Gastrocnemius medialis (tissue), 4 donors: ENCODE measurements at regions not wholly inside any gene's neighbourhood (a gene's known extent, or its start where the extent isn't known, plus 50 kb on each side); places are given as distances from the start of the nearest gene placed in this dataset.
"Not testable (repeated sequence)": the region's sequence is repeated elsewhere in the genome, so short reads cannot be mapped to it uniquely, and the experiment has no call there.

Source experiments
- ATAC-seq, 2 donors: fragments of 150-250 bp; one replicate each; pipeline ENCODE4 v1.9.1; 2016
- DNase-seq, 2 donors: peaks; one replicate each; pipeline ENCODE4 v3.0.0-alpha.2; 2019
- H3K27ac ChIP-seq, 4 donors: fragments of 200-600 bp; sonication (generic); 1 replicate in 1 of 4; 2 replicates in 3 of 4; pipeline ENCODE4 v1.5.1; 2016 to 2018; ENCODE audit warnings: mild to moderate bottlenecking in 2 of 4, moderate library complexity in 1 of 4
- H3K27me3 ChIP-seq, 3 donors: fragments of 200-600 bp; sonication (generic) in 2 of 3; 1 replicate in 1 of 3; 2 replicates in 2 of 3; pipeline versions ENCODE4 v1.5.1 to v1.6.0; 2016 to 2019; ENCODE audit warnings: mild to moderate bottlenecking in 1 of 3, moderate library complexity in 1 of 3
- H3K36me3 ChIP-seq, 2 donors: fragments of 200-600 bp; sonication (generic) in 1 of 2; one replicate each; pipeline ENCODE4 v1.5.1; 2017 to 2018
- H3K4me1 ChIP-seq, 2 donors: fragments of 200-600 bp; sonication (generic) in 1 of 2; one replicate each; pipeline ENCODE4 v1.5.1; 2016 to 2017; ENCODE audit warnings: mild to moderate bottlenecking in 2 of 2
- H3K4me3 ChIP-seq, 4 donors: fragments of 200-600 bp; sonication (generic) in 3 of 4; 1 replicate in 1 of 4; 2 replicates in 3 of 4; pipeline ENCODE4 v1.5.1; 2016 to 2019; ENCODE audit warnings: mild to moderate bottlenecking in 2 of 4
- H3K9me3 ChIP-seq, 3 donors: fragments of 200-600 bp; sonication (generic) in 2 of 3; 1 replicate in 1 of 3; 2 replicates in 2 of 3; pipeline ENCODE4 v1.5.1; 2016 to 2019
- CTCF ChIP-seq, 5 experiments: fragments of 450-650 bp in 3 of 5; fragments of 200-600 bp in 2 of 5; sonication (generic) in 2 of 5; IDR thresholded peaks in 4 of 5; conservative IDR thresholded peaks in 1 of 5; 1 replicate in 4 of 5; 2 replicates in 1 of 5; pipeline ENCODE4 v1.5.1; 2016 to 2019; ENCODE audit warnings: antibody characterized with exemption in 5 of 5, mild to moderate bottlenecking in 3 of 5, moderate library complexity in 3 of 5
- POLR2A ChIP-seq, 2 donors: fragments of 450-650 bp; IDR thresholded peaks; one replicate each; pipeline ENCODE4 v1.6.1; 2017; ENCODE audit warnings: antibody characterized with exemption in 2 of 2, mild to moderate bottlenecking in 2 of 2, moderate library complexity in 2 of 2
- in situ Hi-C, 4 donors: fragments of 200-750 bp; cut with MboI; loops; one replicate each; pipeline versions ENCODE4 v1.15.0 to v1.8.0; 2017; ENCODE audit warnings: low sequenced_read_pairs in 4 of 4
- intact Hi-C: fragments of 100-400 bp; cut with DNase I; formaldehyde crosslinking; loops from one replicate; pipeline ENCODE4 v1.15.1; 2023; ENCODE audit warnings: low total_unique reads

GRCh38 chr7:39791911-39792310 is 158.1 kb upstream of the CDK13 start:
- DNase-seq, H3K27ac ChIP-seq, in situ Hi-C loops, H3K36me3 ChIP-seq, intact Hi-C loops, ATAC-seq, H3K4me1 ChIP-seq, H3K4me3 ChIP-seq, H3K27me3 ChIP-seq, H3K9me3 ChIP-seq: not testable (repeated sequence)

GRCh38 chr7:39793026-39793425 is 157.0 kb upstream of the CDK13 start:
- H3K4me3 ChIP-seq, intact Hi-C loops, H3K27ac ChIP-seq, H3K36me3 ChIP-seq, in situ Hi-C loops, H3K9me3 ChIP-seq, H3K27me3 ChIP-seq, ATAC-seq, H3K4me1 ChIP-seq, DNase-seq: not testable (repeated sequence)

GRCh38 chr7:39793851-39794250 is 156.2 kb upstream of the CDK13 start:
- H3K27me3 ChIP-seq, DNase-seq, H3K4me1 ChIP-seq, H3K9me3 ChIP-seq, intact Hi-C loops, H3K4me3 ChIP-seq, in situ Hi-C loops, ATAC-seq, H3K36me3 ChIP-seq, H3K27ac ChIP-seq: not testable (repeated sequence)

GRCh38 chr7:39796947-39797346 is 153.1 kb upstream of the CDK13 start:
- H3K27me3 ChIP-seq, ATAC-seq, H3K27ac ChIP-seq, H3K36me3 ChIP-seq, H3K4me3 ChIP-seq, H3K9me3 ChIP-seq, DNase-seq, in situ Hi-C loops, H3K4me1 ChIP-seq, intact Hi-C loops: not testable (repeated sequence)

- DNase-seq, H3K36me3 ChIP-seq, H3K27ac ChIP-seq, ATAC-seq, H3K4me3 ChIP-seq, intact Hi-C loops, in situ Hi-C loops, H3K27me3 ChIP-seq, H3K9me3 ChIP-seq, H3K4me1 ChIP-seq: not testable (repeated sequence)
Measured at GRCh38 chr7:39798077-39798476, 152.0 kb upstream of the CDK13 start.

- Histone ChIP-seq H3K4me3 (no peak overlapping the region), H3K36me3 (no peaks in the 10 kb centered on the region), H3K9me3 (no peaks in the 10 kb centered on the region), H3K27me3 (no peaks in the 10 kb centered on the region), H3K4me1 (no peaks in the 10 kb centered on the region), H3K27ac (no peak overlapping the region)
- intact Hi-C loops (no loop called here), in situ Hi-C loops (no loop called here)
- ATAC-seq (no peak), DNase-seq (no peak)
- no peak for TF ChIP-seq POLR2A (IDR thresholded peaks at IDR 0.05)
- no peak for TF ChIP-seq CTCF (IDR thresholded peaks at IDR 0.05 in 4 of 5, conservative IDR thresholded peaks at IDR 0.05 in 1 of 5)
Measured at GRCh38 chr7:39808796-39809481, 141.1 kb upstream of the CDK13 start.

- Histone ChIP-seq H3K4me1 (no peaks in the 10 kb centered on the region), H3K27ac (no peak overlapping the region), H3K36me3 (no peaks in the 10 kb centered on the region), H3K9me3 (no peaks in the 10 kb centered on the region), H3K4me3 (no peak overlapping the region), H3K27me3 (no peaks in the 10 kb centered on the region)
- in situ Hi-C loops, result no loop called here
- intact Hi-C loops, result no loop called here
- ATAC-seq (no peak), DNase-seq (no peak)
- TF ChIP-seq POLR2A (IDR thresholded peaks at IDR 0.05) (no peak), CTCF (IDR thresholded peaks at IDR 0.05 in 4 of 5, conservative IDR thresholded peaks at IDR 0.05 in 1 of 5) (no peak)
Measured at GRCh38 chr7:39810204-39810642, 139.8 kb upstream of the CDK13 start.
